IPS-15b (cell line): ENCODE measurements at regions not wholly inside any gene's neighbourhood (a gene's known extent, or its start where the extent isn't known, plus 50 kb on each side); places are given as distances from the start of the nearest gene placed in this dataset.

ENCODE experiments used
- H3K27me3 ChIP-seq: one replicate; pipeline ENCODE4 v1.6.1; 2013; ENCODE audit warnings: low read length; ENCODE audit not compliant: control insufficient read depth, insufficient read depth
- H3K36me3 ChIP-seq: one replicate; pipeline ENCODE4 v1.6.1; 2013; ENCODE audit warnings: low read length; ENCODE audit not compliant: control insufficient read depth, insufficient read depth
- H3K4me1 ChIP-seq: one replicate; pipeline ENCODE4 v1.6.1; 2013; ENCODE audit warnings: mild to moderate bottlenecking, low read length; ENCODE audit not compliant: control insufficient read depth, insufficient read depth
- H3K4me3 ChIP-seq: one replicate; pipeline ENCODE4 v1.5.1; 2013; ENCODE audit warnings: low read depth, low read length
- H3K9ac ChIP-seq: one replicate; pipeline ENCODE4 v1.6.1; 2013; ENCODE audit warnings: low read depth, mild to moderate bottlenecking, low read length
- H3K9me3 ChIP-seq: one replicate; pipeline ENCODE4 v1.6.1; 2013; ENCODE audit warnings: mild to moderate bottlenecking, low read length; ENCODE audit not compliant: control insufficient read depth, insufficient read depth

DNA sequence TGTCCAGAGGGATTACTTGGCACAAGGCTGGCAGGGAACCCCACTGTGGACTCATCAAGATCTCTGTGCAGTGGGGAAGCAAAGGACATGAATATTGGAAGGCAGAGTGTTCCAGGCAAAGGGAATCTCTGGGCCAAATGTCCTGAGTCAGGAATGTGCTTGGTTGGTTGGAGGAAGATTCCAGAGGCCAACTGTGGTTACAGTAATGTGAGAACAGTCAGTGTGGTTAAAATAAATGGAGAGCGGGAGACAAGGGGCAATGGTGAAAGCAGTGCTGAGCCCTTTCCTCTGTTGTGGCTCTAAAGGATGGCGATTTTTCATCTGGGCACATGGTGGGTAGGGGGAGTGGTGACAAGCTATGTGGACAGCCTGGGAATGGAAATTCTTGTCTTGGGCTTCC, 948.2 kb downstream of the BCL11B start:
- no peaks in the 10 kb centered on the region for H3K36me3 ChIP-seq
- H3K4me1 ChIP-seq = no peaks in the 10 kb centered on the region
- H3K27me3 ChIP-seq = no peaks in the 10 kb centered on the region
- H3K9ac ChIP-seq = no peak overlapping the region
- H3K9me3 ChIP-seq = no peaks in the 10 kb centered on the region
- H3K4me3 ChIP-seq = no peak overlapping the region

DNA sequence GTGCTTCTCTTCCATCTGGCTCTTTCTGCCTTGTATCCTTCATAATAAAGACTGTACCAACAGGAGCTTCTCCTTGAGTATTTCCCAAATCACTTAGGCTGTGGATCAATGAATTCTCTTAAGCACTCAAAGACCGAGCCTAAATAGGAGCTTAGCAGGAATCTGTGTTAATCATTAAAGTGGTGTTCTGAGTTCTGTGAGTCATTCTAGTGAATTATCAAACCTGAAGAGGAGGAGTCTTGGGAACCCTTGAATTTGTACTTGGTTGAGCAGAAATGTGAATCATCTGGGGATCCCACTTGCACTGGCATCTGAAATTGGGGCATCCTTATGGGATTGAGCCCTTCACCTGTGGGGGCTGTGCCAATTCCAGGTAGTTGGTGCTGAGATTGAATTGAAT, 946.2 kb downstream of the BCL11B start:
- H3K36me3 ChIP-seq = no peaks in the 10 kb centered on the region
- H3K4me3 ChIP-seq = no peak overlapping the region
- no peaks in the 10 kb centered on the region for H3K4me1 ChIP-seq
- no peak overlapping the region for H3K9ac ChIP-seq
- H3K27me3 ChIP-seq = no peaks in the 10 kb centered on the region
- peaks cover 3% of the 10 kb centered on the region for H3K9me3 ChIP-seq

- H3K9me3 ChIP-seq = peaks cover 3% of the 10 kb centered on the region
- no peak overlapping the region for H3K4me3 ChIP-seq
- H3K4me1 ChIP-seq = no peaks in the 10 kb centered on the region
- H3K27me3 ChIP-seq = no peaks in the 10 kb centered on the region
- H3K36me3 ChIP-seq = no peaks in the 10 kb centered on the region
- no peak overlapping the region for H3K9ac ChIP-seq
Measured at GRCh38 chr14:98328496-98328895, 943.5 kb downstream of the BCL11B start.

- Histone ChIP-seq H3K36me3 (no peaks in the 10 kb centered on the region), H3K4me1 (no peaks in the 10 kb centered on the region), H3K9me3 (peaks cover 3% of the 10 kb centered on the region), H3K4me3 (no peak overlapping the region), H3K9ac (no peak overlapping the region), H3K27me3 (no peaks in the 10 kb centered on the region)
Measured at GRCh38 chr14:98334186-98334585, 937.8 kb downstream of the BCL11B start.

DNA sequence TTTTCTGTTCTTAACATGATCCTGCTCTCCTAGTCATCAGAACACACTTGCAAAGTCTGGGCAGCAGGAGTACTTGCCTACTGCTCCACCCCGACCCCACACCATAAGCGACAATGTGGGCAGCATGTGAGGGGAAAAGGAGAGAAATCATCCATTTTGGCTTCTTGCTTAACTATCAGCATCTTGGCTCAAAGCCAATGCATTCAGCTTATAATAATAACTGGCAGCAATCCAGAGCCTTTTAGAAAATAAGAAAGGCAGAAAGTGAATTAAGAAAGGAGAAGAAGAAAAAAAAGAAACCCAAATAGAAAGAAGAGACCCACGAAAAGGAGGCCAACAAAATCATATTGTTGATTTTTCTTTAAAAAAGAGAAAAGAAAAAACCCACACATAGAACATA, 930.8 kb downstream of the BCL11B start:
- no peaks in the 10 kb centered on the region for H3K4me1 ChIP-seq
- H3K9ac ChIP-seq = no peak overlapping the region
- H3K4me3 ChIP-seq = no peak overlapping the region
- H3K9me3 ChIP-seq = no peaks in the 10 kb centered on the region
- no peaks in the 10 kb centered on the region for H3K36me3 ChIP-seq
- no peaks in the 10 kb centered on the region for H3K27me3 ChIP-seq

- no peaks in the 10 kb centered on the region for H3K9me3 ChIP-seq
- no peaks in the 10 kb centered on the region for H3K27me3 ChIP-seq
- no peak overlapping the region for H3K4me3 ChIP-seq
- no peaks in the 10 kb centered on the region for H3K4me1 ChIP-seq
- no peaks in the 10 kb centered on the region for H3K36me3 ChIP-seq
- H3K9ac ChIP-seq = no peak overlapping the region
Measured at GRCh38 chr14:98345161-98345560, 926.8 kb downstream of the BCL11B start.

GRCh38 chr14:98347686-98348085, 924.3 kb downstream of the BCL11B start:
- no peaks in the 10 kb centered on the region for H3K27me3 ChIP-seq
- no peaks in the 10 kb centered on the region for H3K9me3 ChIP-seq
- H3K9ac ChIP-seq = no peak overlapping the region
- H3K36me3 ChIP-seq = no peaks in the 10 kb centered on the region
- no peaks in the 10 kb centered on the region for H3K4me1 ChIP-seq
- no peak overlapping the region for H3K4me3 ChIP-seq

DNA sequence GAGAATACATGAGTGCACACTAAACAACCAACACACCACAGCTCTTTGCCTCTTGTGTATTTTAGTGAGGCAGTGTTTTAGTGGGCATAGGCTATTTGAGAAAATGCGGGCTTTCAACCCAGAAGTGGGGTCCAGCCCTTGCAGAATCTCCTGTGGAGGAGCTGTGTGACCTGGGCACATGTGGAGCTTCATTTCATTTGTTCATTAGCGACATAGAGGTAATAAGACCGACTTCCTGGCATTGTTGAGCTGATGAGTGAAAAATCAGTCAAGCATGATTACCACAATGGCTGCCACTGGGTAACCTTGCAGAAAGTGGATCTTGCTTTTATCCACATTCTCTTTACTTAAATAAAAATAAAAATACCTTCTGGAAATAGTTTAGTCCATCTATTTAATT, 923.5 kb downstream of the BCL11B start:
- Histone ChIP-seq H3K4me1 (no peaks in the 10 kb centered on the region), H3K27me3 (no peaks in the 10 kb centered on the region), H3K9ac (no peak overlapping the region), H3K9me3 (no peaks in the 10 kb centered on the region), H3K36me3 (no peaks in the 10 kb centered on the region), H3K4me3 (no peak overlapping the region)

DNA sequence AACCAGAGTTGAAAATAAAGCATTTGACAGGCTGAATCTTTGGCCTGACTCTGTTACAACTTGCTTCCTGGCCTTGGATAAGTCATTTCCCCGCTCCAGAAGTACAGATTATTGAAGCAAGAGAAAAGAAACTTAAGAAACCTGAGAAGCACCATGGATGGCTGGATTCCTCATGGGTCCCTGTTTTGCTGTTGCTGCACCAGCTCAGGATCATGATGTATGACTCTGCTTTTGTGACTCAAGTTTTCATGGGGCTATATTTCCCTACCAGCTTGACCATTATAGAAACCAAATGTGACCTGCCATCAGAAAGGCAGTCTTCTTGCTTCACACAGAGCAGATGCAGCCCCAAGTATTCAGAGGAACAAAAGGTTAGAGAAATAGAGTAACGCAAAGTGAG, 921.8 kb downstream of the BCL11B start:
- no peaks in the 10 kb centered on the region for H3K4me1 ChIP-seq
- H3K27me3 ChIP-seq = no peaks in the 10 kb centered on the region

GRCh38 chr14:98364961-98365360, 907.0 kb downstream of the BCL11B start:
- no peaks in the 10 kb centered on the region for H3K4me1 ChIP-seq
- H3K36me3 ChIP-seq = no peaks in the 10 kb centered on the region
- H3K9me3 ChIP-seq = no peaks in the 10 kb centered on the region
- no peaks in the 10 kb centered on the region for H3K27me3 ChIP-seq
- H3K4me3 ChIP-seq = no peak overlapping the region
- H3K9ac ChIP-seq = no peak overlapping the region

More for the DNA sequence above, 921.8 kb downstream of the BCL11B start:
- Histone ChIP-seq H3K9ac (no peak overlapping the region), H3K4me3 (no peak overlapping the region), H3K9me3 (no peaks in the 10 kb centered on the region), H3K36me3 (no peaks in the 10 kb centered on the region)

DNA sequence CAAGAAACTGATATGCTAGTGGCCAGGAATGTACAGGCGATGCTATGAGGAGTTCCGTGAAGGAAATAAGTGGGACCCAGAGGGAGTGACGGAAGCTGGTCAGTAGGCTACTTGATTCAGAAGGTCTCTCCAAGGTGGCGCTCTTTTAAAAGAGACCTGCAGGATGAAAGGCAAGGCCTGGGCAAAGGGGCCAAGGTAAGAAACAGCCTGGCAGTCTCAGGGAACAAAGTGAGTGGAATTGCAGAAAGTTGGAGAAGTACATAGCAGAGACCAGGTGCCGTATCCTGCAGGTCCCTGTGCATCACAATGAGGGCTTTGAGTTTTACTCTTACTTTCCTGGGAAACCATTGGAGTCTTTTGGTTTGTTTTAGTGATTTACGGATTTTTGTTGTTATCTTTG, 905.6 kb downstream of the BCL11B start:
- H3K9ac ChIP-seq = no peak overlapping the region
- no peak overlapping the region for H3K4me3 ChIP-seq
- no peaks in the 10 kb centered on the region for H3K27me3 ChIP-seq
- no peaks in the 10 kb centered on the region for H3K4me1 ChIP-seq
- no peaks in the 10 kb centered on the region for H3K9me3 ChIP-seq
- H3K36me3 ChIP-seq = no peaks in the 10 kb centered on the region

GRCh38 chr14:98368221-98368620, 903.8 kb downstream of the BCL11B start:
- no peak overlapping the region for H3K9ac ChIP-seq
- no peaks in the 10 kb centered on the region for H3K9me3 ChIP-seq
- no peaks in the 10 kb centered on the region for H3K36me3 ChIP-seq
- no peaks in the 10 kb centered on the region for H3K27me3 ChIP-seq
- H3K4me1 ChIP-seq = no peaks in the 10 kb centered on the region
- H3K4me3 ChIP-seq = no peak overlapping the region

DNA sequence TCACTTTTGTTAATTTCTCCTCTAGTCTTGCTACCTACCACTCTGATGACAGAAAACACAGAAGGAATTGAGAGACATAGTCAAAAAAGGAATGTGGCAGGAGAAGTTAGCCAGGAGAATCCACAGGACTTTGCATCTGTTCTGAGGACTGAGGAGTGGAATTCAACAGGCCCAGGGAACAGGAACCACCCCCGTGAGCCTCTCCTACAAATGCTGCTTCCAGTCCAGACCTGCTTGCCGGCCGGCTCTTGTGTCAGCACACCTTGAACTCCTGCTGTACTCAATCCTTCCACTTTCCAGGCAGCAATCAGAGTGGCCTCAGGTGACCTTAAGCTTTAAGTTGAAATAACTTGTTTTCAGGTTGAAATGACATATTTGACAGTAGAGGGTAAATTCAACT, 903.1 kb downstream of the BCL11B start:
- H3K9ac ChIP-seq = no peak overlapping the region
- no peaks in the 10 kb centered on the region for H3K4me1 ChIP-seq
- no peaks in the 10 kb centered on the region for H3K9me3 ChIP-seq
- no peak overlapping the region for H3K4me3 ChIP-seq
- H3K36me3 ChIP-seq = no peaks in the 10 kb centered on the region
- no peaks in the 10 kb centered on the region for H3K27me3 ChIP-seq
